Lower leg skin (tissue), 3 donors: ENCODE measurements at regions not wholly inside any gene's neighbourhood (a gene's known extent, or its start where the extent isn't known, plus 50 kb on each side); places are given as distances from the start of the nearest gene placed in this dataset.

Experiments
- POLR2A ChIP-seq, 2 donors: fragments of 450-650 bp; IDR thresholded peaks; one replicate each; pipeline ENCODE4 v1.6.1; 2016 to 2017; ENCODE audit warnings: antibody characterized with exemption in 2 of 2, mild to moderate bottlenecking in 1 of 2, moderate library complexity in 1 of 2
- TF ChIP-seq, protein P1 (sequence below), 3 donors: fragments of 450-650 bp; IDR thresholded peaks; one replicate each; pipeline ENCODE4 v1.5.1; 2016; ENCODE audit warnings: antibody characterized with exemption in 3 of 3, mild to moderate bottlenecking in 3 of 3, moderate library complexity in 2 of 3

DNA sequence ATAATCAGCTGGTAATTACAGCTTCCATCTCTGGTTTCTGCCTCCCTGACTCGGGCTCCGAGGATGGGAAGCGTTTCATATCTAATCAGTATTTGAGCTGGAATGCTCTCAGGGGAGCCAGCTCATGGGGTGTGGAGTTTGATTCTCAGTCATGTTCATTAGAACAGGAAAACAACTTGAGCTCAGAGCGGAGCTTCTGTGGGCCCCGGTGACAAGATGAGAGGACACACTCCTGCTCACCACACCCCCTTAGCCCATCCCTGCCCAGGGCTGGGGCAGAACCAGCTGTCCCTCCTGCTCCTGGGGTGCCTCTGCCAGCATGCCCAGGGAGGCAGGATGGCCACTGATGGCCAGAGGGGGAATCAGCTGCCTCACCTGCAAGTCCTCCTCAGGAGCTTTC, 726.0 kb downstream of the PTPRU start:
- TF ChIP-seq, protein P1, sequence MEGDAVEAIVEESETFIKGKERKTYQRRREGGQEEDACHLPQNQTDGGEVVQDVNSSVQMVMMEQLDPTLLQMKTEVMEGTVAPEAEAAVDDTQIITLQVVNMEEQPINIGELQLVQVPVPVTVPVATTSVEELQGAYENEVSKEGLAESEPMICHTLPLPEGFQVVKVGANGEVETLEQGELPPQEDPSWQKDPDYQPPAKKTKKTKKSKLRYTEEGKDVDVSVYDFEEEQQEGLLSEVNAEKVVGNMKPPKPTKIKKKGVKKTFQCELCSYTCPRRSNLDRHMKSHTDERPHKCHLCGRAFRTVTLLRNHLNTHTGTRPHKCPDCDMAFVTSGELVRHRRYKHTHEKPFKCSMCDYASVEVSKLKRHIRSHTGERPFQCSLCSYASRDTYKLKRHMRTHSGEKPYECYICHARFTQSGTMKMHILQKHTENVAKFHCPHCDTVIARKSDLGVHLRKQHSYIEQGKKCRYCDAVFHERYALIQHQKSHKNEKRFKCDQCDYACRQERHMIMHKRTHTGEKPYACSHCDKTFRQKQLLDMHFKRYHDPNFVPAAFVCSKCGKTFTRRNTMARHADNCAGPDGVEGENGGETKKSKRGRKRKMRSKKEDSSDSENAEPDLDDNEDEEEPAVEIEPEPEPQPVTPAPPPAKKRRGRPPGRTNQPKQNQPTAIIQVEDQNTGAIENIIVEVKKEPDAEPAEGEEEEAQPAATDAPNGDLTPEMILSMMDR (IDR thresholded peaks at IDR 0.05): no peak
- TF ChIP-seq POLR2A (IDR thresholded peaks at IDR 0.05): no peak
